NK-92 treated with Interleukin-12 subunit alpha and Interleukin-12 subunit beta, amount 100 ng/mL, for 24 hours (cell line): ENCODE measurements at regions not wholly inside any gene's neighbourhood (a gene's known extent, or its start where the extent isn't known, plus 50 kb on each side); places are given as distances from the start of the nearest gene placed in this dataset.
"Not testable (repeated sequence)": the region's sequence is repeated elsewhere in the genome, so short reads cannot be mapped to it uniquely, and the experiment has no call there.

Experiments used
- DNase-seq: peaks from one replicate; lab custom pipeline; 2025; lab: John Stamatoyannopoulos, UW

- DNase-seq: no peak
Observed at GRCh38 chr3:106398891-106399600, 530.2 kb upstream of the CBLB start.

- no peak for DNase-seq
Observed at GRCh38 chr3:106399761-106400160, 530.9 kb upstream of the CBLB start.

GRCh38 chr3:106401666-106402490, 533.1 kb upstream of the CBLB start:
- no peak for DNase-seq

- no peak for DNase-seq
Observed at GRCh38 chr3:106403371-106404145, 534.7 kb upstream of the CBLB start.

- no peak for DNase-seq
Observed at GRCh38 chr3:106413683-106414082, 544.9 kb upstream of the CBLB start.

- no peak for DNase-seq
Observed at GRCh38 chr3:106420628-106421027, 551.8 kb upstream of the CBLB start.

- no peak for DNase-seq
Observed at GRCh38 chr3:106421426-106421825, 552.6 kb upstream of the CBLB start.

- DNase-seq: no peak
Observed at GRCh38 chr3:106421909-106422308, 553.1 kb upstream of the CBLB start.

- DNase-seq: no peak
Observed at GRCh38 chr3:106423321-106424225, 554.8 kb upstream of the CBLB start.

- no peak for DNase-seq
Observed at GRCh38 chr3:106425026-106425425, 556.2 kb upstream of the CBLB start.

- DNase-seq: no peak
Observed at GRCh38 chr3:106425916-106426315, 557.1 kb upstream of the CBLB start.

GRCh38 chr3:106428565-106428994, 559.8 kb upstream of the CBLB start:
- peak; percentile 11 for DNase-seq

- DNase-seq: no peak
Observed at GRCh38 chr3:106431721-106432120, 562.9 kb upstream of the CBLB start.

- DNase-seq: no peak
Observed at GRCh38 chr3:106435899-106436453, 567.2 kb upstream of the CBLB start.

- DNase-seq: no peak
Observed at GRCh38 chr3:106438887-106439286, 570.1 kb upstream of the CBLB start.

- no peak for DNase-seq
Observed at GRCh38 chr3:106440672-106441071, 571.9 kb upstream of the CBLB start.

GRCh38 chr3:106446271-106446670, 577.5 kb upstream of the CBLB start:
- no peak for DNase-seq

- no peak for DNase-seq
Observed at GRCh38 chr3:106447723-106448301, 579.0 kb upstream of the CBLB start.

GRCh38 chr3:106448372-106448966, 579.7 kb upstream of the CBLB start:
- DNase-seq: not testable (repeated sequence)

GRCh38 chr3:106452096-106452495, 583.3 kb upstream of the CBLB start:
- no peak for DNase-seq
